ENCODE measurements at regions not wholly inside any gene's neighbourhood (a gene's known extent, or its start where the extent isn't known, plus 50 kb on each side); places are given as distances from the start of the nearest gene placed in this dataset.
A peak's percentile ranks its signal among the peaks of the same experiment; 100 is the strongest.

DNA sequence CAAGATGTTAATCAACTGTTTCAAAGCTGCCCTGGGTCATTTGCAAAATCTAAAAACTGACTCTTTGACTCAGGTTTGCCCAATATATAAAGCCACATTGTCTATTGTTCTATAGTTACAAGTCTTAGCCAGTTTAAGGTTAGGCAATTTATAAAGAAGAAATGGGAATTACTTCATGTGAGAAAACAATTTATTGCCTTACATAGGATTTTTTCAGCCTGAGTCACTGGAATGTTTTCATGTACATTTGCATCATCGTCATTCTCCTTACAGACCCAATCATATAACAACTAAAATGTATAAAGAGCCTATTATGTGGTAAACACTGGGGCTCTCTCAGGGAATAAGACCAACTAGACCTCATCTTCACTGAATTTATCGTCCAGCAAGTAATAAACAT is 100.3 kb upstream of the PLEKHG7 start:
- peak; percentile 88 for DNase-seq (ENCODE audit: unreplicated experiment)
- H3K4me3 Mint-ChIP-seq (ENCODE audit: unreplicated experiment), result no peak overlapping the region
- TF ChIP-seq, protein P1, sequence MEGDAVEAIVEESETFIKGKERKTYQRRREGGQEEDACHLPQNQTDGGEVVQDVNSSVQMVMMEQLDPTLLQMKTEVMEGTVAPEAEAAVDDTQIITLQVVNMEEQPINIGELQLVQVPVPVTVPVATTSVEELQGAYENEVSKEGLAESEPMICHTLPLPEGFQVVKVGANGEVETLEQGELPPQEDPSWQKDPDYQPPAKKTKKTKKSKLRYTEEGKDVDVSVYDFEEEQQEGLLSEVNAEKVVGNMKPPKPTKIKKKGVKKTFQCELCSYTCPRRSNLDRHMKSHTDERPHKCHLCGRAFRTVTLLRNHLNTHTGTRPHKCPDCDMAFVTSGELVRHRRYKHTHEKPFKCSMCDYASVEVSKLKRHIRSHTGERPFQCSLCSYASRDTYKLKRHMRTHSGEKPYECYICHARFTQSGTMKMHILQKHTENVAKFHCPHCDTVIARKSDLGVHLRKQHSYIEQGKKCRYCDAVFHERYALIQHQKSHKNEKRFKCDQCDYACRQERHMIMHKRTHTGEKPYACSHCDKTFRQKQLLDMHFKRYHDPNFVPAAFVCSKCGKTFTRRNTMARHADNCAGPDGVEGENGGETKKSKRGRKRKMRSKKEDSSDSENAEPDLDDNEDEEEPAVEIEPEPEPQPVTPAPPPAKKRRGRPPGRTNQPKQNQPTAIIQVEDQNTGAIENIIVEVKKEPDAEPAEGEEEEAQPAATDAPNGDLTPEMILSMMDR (IDR thresholded peaks at IDR 0.05; ENCODE audit: unreplicated experiment), result no peak
- ChIA-PET CTCF (no interaction called here), POLR2A (interaction anchor here (0.8 to 1.9 kb wide), 5 partner anchors 13 to 783 kb away, joined by 3 to 8 read pairs (median 4); partner anchors contain the start of gene BTG1)
- peaks cover 16% of the 10 kb centered on the region for H3K9me3 Mint-ChIP-seq (ENCODE audit: unreplicated experiment)
- intact Hi-C loops (cut with micrococcal nuclease), result no loop called here
- peaks cover 23% of the 10 kb centered on the region for H3K4me1 Mint-ChIP-seq (ENCODE audit: insufficient read depth, unreplicated experiment)
- BruUV-seq (replicated peaks), result no TSS peak
- H3K27me3 Mint-ChIP-seq (ENCODE audit: insufficient read depth, unreplicated experiment), result no peaks in the 10 kb centered on the region
- H3K36me3 Mint-ChIP-seq (ENCODE audit: insufficient read depth, unreplicated experiment), result no peaks in the 10 kb centered on the region
- peak overlapping the region; percentile 90 for H3K27ac Mint-ChIP-seq (ENCODE audit: low read depth, unreplicated experiment)

DNA sequence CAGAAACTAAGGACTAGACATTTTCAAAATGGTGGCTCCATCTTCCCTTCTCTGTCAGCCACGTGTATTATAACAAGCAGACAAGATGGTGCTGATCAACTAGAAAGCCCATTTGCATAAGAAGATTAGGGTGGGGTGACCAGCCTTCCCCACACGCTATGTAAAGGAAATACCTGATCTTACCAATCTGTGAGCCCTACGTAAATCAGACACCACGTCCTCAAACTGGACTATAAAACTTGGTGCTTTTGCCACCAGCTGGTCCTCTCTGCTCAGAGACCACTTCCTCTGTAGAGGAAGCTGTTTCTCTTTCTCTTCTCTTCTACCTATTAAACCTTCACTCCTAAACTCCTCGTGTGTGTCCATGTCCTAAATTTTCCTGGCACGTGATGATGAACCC is 101.1 kb upstream of the PLEKHG7 start:
- no TSS peak for BruUV-seq (replicated peaks)
- TF ChIP-seq, protein P1 (IDR thresholded peaks at IDR 0.05; ENCODE audit: unreplicated experiment), result no peak
- no peak overlapping the region for H3K4me3 Mint-ChIP-seq (ENCODE audit: unreplicated experiment)
- peak overlapping the region; percentile 90 for H3K27ac Mint-ChIP-seq (ENCODE audit: low read depth, unreplicated experiment)
- ChIA-PET CTCF (no interaction called here), POLR2A (interaction anchor here (0.8 to 1.9 kb wide), 4 partner anchors 353 to 782 kb away, joined by 3 to 6 read pairs (median 4); partner anchors contain the start of gene BTG1)
- intact Hi-C loops (cut with micrococcal nuclease), result no loop called here
- H3K36me3 Mint-ChIP-seq (ENCODE audit: insufficient read depth, unreplicated experiment), result no peaks in the 10 kb centered on the region
- DNase-seq (ENCODE audit: unreplicated experiment), result no peak
- H3K27me3 Mint-ChIP-seq (ENCODE audit: insufficient read depth, unreplicated experiment), result no peaks in the 10 kb centered on the region
- H3K9me3 Mint-ChIP-seq (ENCODE audit: unreplicated experiment), result peaks cover 16% of the 10 kb centered on the region
- peaks cover 27% of the 10 kb centered on the region for H3K4me1 Mint-ChIP-seq (ENCODE audit: insufficient read depth, unreplicated experiment)

DNA sequence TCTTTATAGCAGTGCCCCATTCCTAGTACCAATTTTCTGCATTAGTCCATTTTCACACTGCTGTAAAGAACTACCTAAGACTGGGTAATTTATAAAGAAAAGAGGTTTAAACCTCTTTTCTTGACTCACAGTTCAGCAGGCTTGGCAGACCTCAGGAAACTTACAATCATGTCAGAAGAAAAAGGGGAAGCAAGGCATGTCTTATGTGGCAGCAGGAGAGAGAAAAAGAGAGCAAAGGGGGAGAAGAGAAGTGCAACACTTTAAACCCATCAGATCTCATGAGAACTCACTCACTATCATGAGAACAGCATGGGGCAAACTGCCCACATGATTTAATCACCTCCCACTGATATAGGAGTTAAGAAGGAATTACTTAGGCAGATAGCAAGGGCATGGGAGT is 101.6 kb upstream of the PLEKHG7 start:
- peaks cover 16% of the 10 kb centered on the region for H3K9me3 Mint-ChIP-seq (ENCODE audit: unreplicated experiment)

DNA sequence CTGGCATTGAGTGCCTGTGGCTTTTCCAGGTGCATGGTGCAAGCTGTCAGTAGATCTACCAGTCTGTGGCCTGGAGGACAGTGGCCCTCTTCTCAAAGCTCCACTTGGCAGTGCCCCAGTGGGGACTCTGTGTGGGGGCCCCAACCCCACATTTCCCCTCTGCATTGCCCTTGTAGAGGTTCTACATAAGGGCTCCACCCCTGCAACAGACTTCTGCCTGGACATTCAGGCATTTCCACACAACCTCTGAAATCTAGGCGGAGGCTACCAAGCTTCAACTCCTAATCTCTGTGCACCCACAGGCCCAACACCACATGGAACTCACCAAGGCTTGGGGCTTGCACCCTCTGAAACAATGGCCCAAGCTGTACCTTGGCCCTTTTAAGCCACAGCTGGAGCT is 102.7 kb upstream of the PLEKHG7 start:
- H3K9me3 Mint-ChIP-seq (ENCODE audit: unreplicated experiment), result peaks cover 16% of the 10 kb centered on the region
- no peak for DNase-seq (ENCODE audit: unreplicated experiment)
- ChIA-PET CTCF (interaction anchor here (0.6 to 0.7 kb wide), 2 partner anchors 50 to 358 kb away, joined by 3 read pairs; no protein-coding TSS in a partner anchor), POLR2A (interaction anchor here (0.6 kb wide), 1 partner anchor 59 kb away, joined by 3 read pairs; no protein-coding TSS in a partner anchor)
- intact Hi-C loops (cut with micrococcal nuclease), result no loop called here
- no peak overlapping the region for H3K27ac Mint-ChIP-seq (ENCODE audit: low read depth, unreplicated experiment)
- TF ChIP-seq, protein P1 (IDR thresholded peaks at IDR 0.05; ENCODE audit: unreplicated experiment), result no peak
- BruUV-seq (replicated peaks), result no TSS peak
- H3K36me3 Mint-ChIP-seq (ENCODE audit: insufficient read depth, unreplicated experiment), result no peaks in the 10 kb centered on the region
- no peak overlapping the region for H3K4me3 Mint-ChIP-seq (ENCODE audit: unreplicated experiment)
- H3K27me3 Mint-ChIP-seq (ENCODE audit: insufficient read depth, unreplicated experiment), result no peaks in the 10 kb centered on the region
- peaks cover 39% of the 10 kb centered on the region for H3K4me1 Mint-ChIP-seq (ENCODE audit: insufficient read depth, unreplicated experiment)

More for the DNA sequence above, 101.6 kb upstream of the PLEKHG7 start:
- no peak for DNase-seq (ENCODE audit: unreplicated experiment)
- Mint-ChIP-seq H3K4me1 (ENCODE audit: insufficient read depth, unreplicated experiment) (peaks cover 31% of the 10 kb centered on the region), H3K27ac (ENCODE audit: low read depth, unreplicated experiment) (peak overlapping the region; percentile 4), H3K27me3 (ENCODE audit: insufficient read depth, unreplicated experiment) (no peaks in the 10 kb centered on the region), H3K36me3 (ENCODE audit: insufficient read depth, unreplicated experiment) (no peaks in the 10 kb centered on the region), H3K4me3 (ENCODE audit: unreplicated experiment) (no peak overlapping the region)
- TF ChIP-seq, protein P1 (IDR thresholded peaks at IDR 0.05; ENCODE audit: unreplicated experiment), result no peak
- POLR2A ChIA-PET, result interaction anchor here (1.9 kb wide), 1 partner anchor 455 kb away, joined by 6 read pairs; the partner anchor contains the start of gene BTG1
- no TSS peak for BruUV-seq (replicated peaks)
- intact Hi-C loops (cut with micrococcal nuclease), result no loop called here
- CTCF ChIA-PET, result no interaction called here

Data from MCF 10A (cell line).